K562 (cell line): ENCODE measurements at regions not wholly inside any gene's neighbourhood (a gene's known extent, or its start where the extent isn't known, plus 50 kb on each side); places are given as distances from the start of the nearest gene placed in this dataset.

Experiments
- ATAC-seq: fragments of 200-7000 bp; cut with Tn5 transposase; 3 replicates; pipeline ENCODE4 v1.9.1; 2020; ENCODE audit warnings: moderate library complexity
- BruUV-seq: library from RNA; stranded (reverse); fragments of 400-500 nt; replicated peaks from 2 replicates; lab custom pipeline; 2021; lab: Mats Ljungman, UMichigan
- CTCF ChIA-PET: fragments of 300-600 bp; formaldehyde crosslinking; extraction: SDS; loops from one replicate; lab custom pipeline; 2021; ENCODE audit warnings: low intra/inter-chr PET ratio; lab: Yijun Ruan, JAX
- POLR2A ChIA-PET: fragments of 300-600, 350-650 bp; sonication (Branson Sonifier 250); formaldehyde crosslinking; extraction: SDS; loops from one replicate; lab custom pipeline; 2021; ENCODE audit warnings: antibody characterized with exemption, inconsistent platforms; lab: Yijun Ruan, JAX
- DNase-seq, 4 experiments: peaks; one replicate each; pipeline versions ENCODE4 v3.0.0 to v3.0.0-alpha.2; 2011 to 2018; ENCODE audit warnings: low spot score in 3 of 4, mixed read lengths in 3 of 4; ENCODE audit errors: extremely low read depth in 1 of 4
- FAIRE-seq: peaks from 2 replicates; lab custom pipeline; 2011; peaks lifted over from hg19 to GRCh38; lab: Jason Lieb, UNC
- H2AFZ ChIP-seq: 2 replicates; pipeline ENCODE4 v1.6.0; 2011; ENCODE audit warnings: low read depth, low read length, control low read depth, inconsistent platforms
- H3K27ac ChIP-seq: fragments of 200-600 bp; 3 replicates; pipeline ENCODE4 v1.8.0; 2011; ENCODE audit warnings: low read depth, mild to moderate bottlenecking, control low read depth, inconsistent platforms, low read length, moderate library complexity, mixed read lengths; ENCODE audit errors: extremely low read depth
- H3K27me3 ChIP-seq, 2 experiments: fragments of 300-600 bp in 1 of 2; 2 replicates in 1 of 2; 3 replicates in 1 of 2; pipeline versions ENCODE4 v1.6.0 to v1.8.0; 2011; ENCODE audit warnings: inconsistent platforms in 2 of 2, low read length in 2 of 2, mild to moderate bottlenecking in 1 of 2, mixed read lengths in 1 of 2, moderate library complexity in 1 of 2; ENCODE audit not compliant: control insufficient read depth in 2 of 2, insufficient read depth in 2 of 2
- H3K36me3 ChIP-seq: fragments of 300-600 bp; 3 replicates; pipeline ENCODE4 v1.8.0; 2011; ENCODE audit warnings: mild to moderate bottlenecking, low read length, inconsistent platforms; ENCODE audit not compliant: control insufficient read depth, insufficient read depth
- H3K4me1 ChIP-seq, 2 experiments: fragments of 200-600 bp in 1 of 2; replicated peaks in 1 of 2; 2 replicates in 1 of 2; 3 replicates in 1 of 2; pipeline versions ENCODE4 v1.5.1 to v1.8.0; 2011; ENCODE audit warnings: inconsistent platforms in 2 of 2, low read length in 2 of 2, mild to moderate bottlenecking in 1 of 2, mixed read lengths in 1 of 2, moderate library complexity in 1 of 2; ENCODE audit not compliant: control insufficient read depth in 2 of 2, insufficient read depth in 2 of 2
- H3K4me2 ChIP-seq: 2 replicates; pipeline ENCODE4 v1.6.1; 2011; ENCODE audit warnings: low read length, control low read depth, inconsistent platforms, mixed read lengths; ENCODE audit not compliant: insufficient read depth
- H3K4me3 ChIP-seq: fragments of 200-600 bp; sonication (generic), shearing (Covaris generic); 2 replicates; pipeline ENCODE4 v1.5.1; 2016; ENCODE audit warnings: control low read depth, inconsistent platforms
- H3K79me2 ChIP-seq: fragments of 200-600 bp; 3 replicates; pipeline ENCODE4 v1.8.0; 2011; ENCODE audit warnings: low read length, inconsistent platforms; ENCODE audit not compliant: control insufficient read depth, insufficient read depth
- H3K9ac ChIP-seq, 2 experiments: 2 replicates each; pipeline versions ENCODE4 v1.6.0 to v1.6.1; 2011; ENCODE audit warnings: low read depth in 2 of 2, low read length in 2 of 2, control low read depth in 1 of 2, inconsistent platforms in 1 of 2, mild to moderate bottlenecking in 1 of 2, mixed read lengths in 1 of 2; ENCODE audit not compliant: insufficient read depth in 1 of 2
- H3K9me1 ChIP-seq: one replicate; pipeline ENCODE4 v1.6.0; 2011; ENCODE audit warnings: inconsistent platforms, mild to moderate bottlenecking, low read length, moderate library complexity; ENCODE audit not compliant: control insufficient read depth, insufficient read depth
- H3K9me3 ChIP-seq: replicated peaks from 2 replicates; pipeline ENCODE4 v1.5.1; 2011; ENCODE audit warnings: low read depth, low read length, inconsistent platforms; ENCODE audit not compliant: control insufficient read depth, insufficient read depth
- H4K20me1 ChIP-seq: replicated peaks from 2 replicates; pipeline ENCODE4 v1.6.1; 2011; ENCODE audit warnings: low read length, inconsistent platforms, mixed read lengths; ENCODE audit not compliant: control insufficient read depth, insufficient read depth
- BRF1 ChIP-seq: IDR thresholded peaks from 3 replicates; pipeline ENCODE4 v1.6.1; 2011; ENCODE audit warnings: borderline replicate concordance, mild to moderate bottlenecking; ENCODE audit not compliant: insufficient read length; ENCODE audit errors: extremely low read depth
- ETS2 ChIP-seq: IDR thresholded peaks from 2 replicates; pipeline ENCODE4 v1.6.1; 2016; ENCODE audit warnings: borderline replicate concordance, missing genetic modification characterization, mild to moderate bottlenecking, moderate library complexity, missing compliant biosample characterization; ENCODE audit not compliant: poor library complexity, severe bottlenecking
- FOXA3 ChIP-seq, 2 experiments: fragments of 450-650 bp in 1 of 2; sonication (generic) in 1 of 2; formaldehyde crosslinking; IDR thresholded peaks in 1 of 2; conservative IDR thresholded peaks in 1 of 2; 2 replicates each; pipeline versions ENCODE4 v1.4.0 to v1.8.0; 2020 to 2022; ENCODE audit warnings: mild to moderate bottlenecking in 2 of 2, missing genetic modification reagents in 1 of 2
- FOXP1 ChIP-seq: sonication (generic); formaldehyde crosslinking; IDR thresholded peaks from 2 replicates; pipeline ENCODE4 v1.8.0; 2022; ENCODE audit warnings: mild to moderate bottlenecking, missing genetic modification reagents
- GTF3C2 ChIP-seq: IDR thresholded peaks from 3 replicates; pipeline ENCODE4 v1.6.1; 2011; ENCODE audit warnings: borderline replicate concordance, mild to moderate bottlenecking, moderate library complexity; ENCODE audit not compliant: insufficient read length; ENCODE audit errors: extremely low read depth
- HSF4 ChIP-seq: fragments of 250-450 bp; sonication (Bioruptor Pico); IDR thresholded peaks from 2 replicates; pipeline ENCODE4 v2.1.2; 2022; ENCODE audit warnings: mild to moderate bottlenecking, moderate library complexity, borderline replicate concordance
- LARP7 ChIP-seq: fragments of 450-650 bp; IDR thresholded peaks from 2 replicates; pipeline ENCODE4 v1.6.1; 2016
- MYBL2 ChIP-seq, 2 experiments: fragments of 450-650 bp in 1 of 2; sonication (generic) in 1 of 2; formaldehyde crosslinking in 1 of 2; IDR thresholded peaks; 2 replicates each; pipeline versions ENCODE4 v1.6.1 to v1.8.1; 2017 to 2022; ENCODE audit warnings: borderline replicate concordance in 1 of 2, inconsistent platforms in 1 of 2, low read depth in 1 of 2, mild to moderate bottlenecking in 1 of 2, missing genetic modification reagents in 1 of 2, moderate library complexity in 1 of 2
- NFYB ChIP-seq: IDR thresholded peaks from 2 replicates; pipeline ENCODE4 v1.6.1; 2011; ENCODE audit warnings: mild to moderate bottlenecking, moderate library complexity; ENCODE audit not compliant: insufficient read length; ENCODE audit errors: extremely low read depth
- PHF8 ChIP-seq: fragments of 200-600 bp; sonication (generic); IDR thresholded peaks from 2 replicates; pipeline ENCODE4 v1.6.1; 2012; ENCODE audit warnings: mixed run types, mild to moderate bottlenecking, inconsistent platforms, low read length, moderate library complexity, borderline replicate concordance
- RUNX1 ChIP-seq: sonication (generic); IDR thresholded peaks from 2 replicates; pipeline ENCODE4 v1.6.1; 2016; ENCODE audit warnings: antibody characterized with exemption, low read depth
- SMAD1 ChIP-seq: fragments of 150-350 bp; IDR thresholded peaks from 2 replicates; pipeline ENCODE4 v1.6.1; 2014; ENCODE audit warnings: low read length, low read depth; ENCODE audit not compliant: partially characterized antibody
- SMARCC2 ChIP-seq: fragments of 450-650 bp; IDR thresholded peaks from 2 replicates; pipeline ENCODE4 v1.6.1; 2017; ENCODE audit warnings: antibody characterized with exemption, moderate library complexity, mild to moderate bottlenecking, low read depth
- SUPT5H ChIP-seq: fragments of 450-650 bp; IDR thresholded peaks from 2 replicates; pipeline ENCODE4 v1.6.1; 2016
- USF2 ChIP-seq: sonication (generic); formaldehyde crosslinking; IDR thresholded peaks from 2 replicates; pipeline ENCODE4 v1.5.0; 2020; ENCODE audit warnings: missing genetic modification reagents
- VEZF1 ChIP-seq: fragments of 200-800 bp; sonication (Bioruptor generic); IDR thresholded peaks from 2 replicates; pipeline ENCODE4 v1.6.1; 2017; ENCODE audit warnings: missing genetic modification characterization, missing compliant biosample characterization
- WHSC1 ChIP-seq: IDR thresholded peaks from one replicate; pipeline ENCODE4 v1.6.1; 2012; ENCODE audit warnings: low read length, control low read depth, inconsistent platforms
- ZKSCAN3 ChIP-seq: fragments of 250-450 bp; sonication (Bioruptor Pico); IDR thresholded peaks from 2 replicates; pipeline ENCODE4 v1.4.0; 2020
- ZNF75A ChIP-seq: fragments of 450-650 bp; formaldehyde crosslinking; IDR thresholded peaks from 2 replicates; pipeline ENCODE4 v1.4.0; 2020; ENCODE audit warnings: mild to moderate bottlenecking
- WGBS: fragments of 100-300 bp; shearing (Covaris generic); methylation state at CpG from one replicate; pipeline ENCODE4 v1.1.6; 2016; ENCODE audit warnings: low coverage, mixed read lengths; ENCODE audit not compliant: insufficient coverage; ENCODE audit errors: missing lambda C conversion rate; 5-methylcytosine and 5-hydroxymethylcytosine counted together
- in situ Hi-C: fragments of 300-500 bp; cut with MboI; formaldehyde crosslinking; loops from 4 replicates; pipeline ENCODE4 v1.15.0; 2018; ENCODE audit warnings: inconsistent platforms, mixed read lengths
- intact Hi-C: fragments of 100-400 bp; cut with micrococcal nuclease; formaldehyde crosslinking; loops from 2 replicates; pipeline ENCODE4 v1.14.2; 2022

GRCh38 chr4:156242390-156242789 lies 288.7 kb upstream of the CTSO start:
- no peak for ATAC-seq
- ChIA-PET POLR2A (no interaction called here), CTCF (no interaction called here)
- WGBS = 0% methylated on average over 4 of the region's 4 CpGs
- Histone ChIP-seq H3K36me3 (no peaks in the 10 kb centered on the region), H3K4me1 (no peaks in the 10 kb centered on the region), H3K4me3 (no peak overlapping the region), H3K27ac (no peak overlapping the region), H3K9ac (no peak overlapping the region), H3K27me3 (no peaks in the 10 kb centered on the region), H3K79me2 (no peaks in the 10 kb centered on the region), H3K4me2 (no peak overlapping the region), H3K9me3 (no peaks in the 10 kb centered on the region), H3K9me1 (no peaks in the 10 kb centered on the region), H2AFZ (no peak overlapping the region), H4K20me1 (no peaks in the 10 kb centered on the region)
- no TSS peak for BruUV-seq
- DNase-seq = no peak
- intact Hi-C loops (no loop called here), in situ Hi-C loops (no loop called here)
- no peak for FAIRE-seq
- no peak for TF ChIP-seq BRF1
- no peak for TF ChIP-seq LARP7
- no peak for TF ChIP-seq SUPT5H
- TF ChIP-seq SMARCC2 = no peak
- no peak for TF ChIP-seq GTF3C2
- no peak for TF ChIP-seq NFYB
- no peak for TF ChIP-seq MYBL2 (IDR thresholded peaks at IDR 0.05; ENCODE audit: low read depth)
- TF ChIP-seq MYBL2 (CRISPR knock-in tag; IDR thresholded peaks at IDR 0.05; ENCODE audit: borderline replicate concordance) = no peak
- no peak for TF ChIP-seq ETS2 (tag)
- TF ChIP-seq VEZF1 (CRISPR knock-in tag) = no peak
- TF ChIP-seq FOXP1 (CRISPR knock-in tag) = no peak
- TF ChIP-seq RUNX1 = no peak
- no peak for TF ChIP-seq ZKSCAN3 (CRISPR knock-in tag)
- no peak for TF ChIP-seq WHSC1
- no peak for TF ChIP-seq USF2 (CRISPR knock-in tag)
- TF ChIP-seq PHF8 = no peak
- TF ChIP-seq HSF4 (CRISPR knock-in tag) = no peak
- TF ChIP-seq ZNF75A (CRISPR knock-in tag) = no peak
- TF ChIP-seq SMAD1 = no peak
- TF ChIP-seq FOXA3 (CRISPR knock-in tag; conservative IDR thresholded peaks at IDR 0.05 in 1 of 2, IDR thresholded peaks at IDR 0.05 in 1 of 2) = no peak
